Activated naive CD4-positive, alpha-beta T cell treated with anti-CD3 and anti-CD28 coated beads for 36 hours (primary cell): ENCODE measurements at regions not wholly inside any gene's neighbourhood (a gene's known extent, or its start where the extent isn't known, plus 50 kb on each side); places are given as distances from the start of the nearest gene placed in this dataset.

Experiments
- CTCF ChIA-PET: fragments of 350-600 bp; sonication (Branson Sonifier 250); formaldehyde crosslinking; loops from one replicate; lab custom pipeline; 2021; ENCODE audit warnings: antibody characterized with exemption; lab: Charles Lee
- DNase-seq: peaks from one replicate; pipeline ENCODE4 v3.0.0-alpha.2; 2020
- H3K27ac Mint-ChIP-seq: one replicate; pipeline ENCODE4 v1.8.0; 2021; ENCODE audit warnings: mild to moderate bottlenecking, mixed read lengths
- H3K27me3 Mint-ChIP-seq: one replicate; pipeline ENCODE4 v1.8.0; 2021; ENCODE audit warnings: low read depth, mixed read lengths
- H3K36me3 Mint-ChIP-seq: one replicate; pipeline ENCODE4 v1.8.0; 2021; ENCODE audit warnings: low read depth, mixed read lengths
- H3K4me1 Mint-ChIP-seq: one replicate; pipeline ENCODE4 v1.8.0; 2021; ENCODE audit warnings: low read depth, mixed read lengths
- H3K4me3 Mint-ChIP-seq: one replicate; pipeline ENCODE4 v1.8.0; 2021; ENCODE audit warnings: mild to moderate bottlenecking, moderate library complexity, mixed read lengths
- H3K9me3 Mint-ChIP-seq: one replicate; pipeline ENCODE4 v1.8.0; 2021; ENCODE audit warnings: mixed read lengths
- intact Hi-C: fragments of 100-400 bp; cut with micrococcal nuclease; formaldehyde crosslinking; loops from one replicate; pipeline ENCODE4 v1.15.1; 2023
- microRNA-seq: library from miRNA; unstranded; fragments of <30 nt; microRNA quantifications from one replicate; pipeline ENCODE4 v1.2.0, GENCODE V29; 2022; ENCODE audit warnings: borderline microRNAs expressed, borderline replicate concordance

- no peaks in the 10 kb centered on the region for H3K27me3 Mint-ChIP-seq
- H3K4me3 Mint-ChIP-seq, result peak overlapping the region; percentile 7
- peaks cover 3% of the 10 kb centered on the region for H3K36me3 Mint-ChIP-seq
- CTCF ChIA-PET, result interaction anchor here (0.6 to 1.3 kb wide), 3 partner anchors 12 to 324 kb away, joined by 3 to 4 read pairs (median 3); no protein-coding TSS in a partner anchor
- peaks cover 88% of the 10 kb centered on the region for H3K4me1 Mint-ChIP-seq
- peaks cover 3% of the 10 kb centered on the region for H3K9me3 Mint-ChIP-seq
- H3K27ac Mint-ChIP-seq, result peak overlapping the region; percentile 82
- DNase-seq, result peak; percentile 76
- intact Hi-C loops, result loop anchor here (1.0 to 2.0 kb wide), 3 partner anchors 9 to 26 kb away; no protein-coding TSS in a partner anchor
These were observed 51.5 kb upstream of the RUNX3 start for GRCh38 chr1:24981631-24982005.

GRCh38 chr1:24980836-24981630, 51.0 kb upstream of the RUNX3 start:
- no peak for DNase-seq
- intact Hi-C loops, result loop anchor here (1.0 to 2.0 kb wide), 3 partner anchors 9 to 26 kb away; no protein-coding TSS in a partner anchor
- Mint-ChIP-seq H3K27ac (peak overlapping the region; percentile 82), H3K4me1 (peaks cover 83% of the 10 kb centered on the region), H3K9me3 (peaks cover 7% of the 10 kb centered on the region), H3K36me3 (peaks cover 3% of the 10 kb centered on the region), H3K4me3 (no peak overlapping the region), H3K27me3 (no peaks in the 10 kb centered on the region)
- CTCF ChIA-PET, result interaction anchor here (1.3 to 3.2 kb wide), 2 partner anchors 11 to 17 kb away, joined by 4 to 13 read pairs; no protein-coding TSS in a partner anchor

Small RNAs in the stretch of these regions (microRNA-seq; reads per million reads assigned to microRNA genes)
- 4.9 reads per million for gene MIR4425
